H1 (cell line): ENCODE measurements at regions not wholly inside any gene's neighbourhood (a gene's known extent, or its start where the extent isn't known, plus 50 kb on each side); places are given as distances from the start of the nearest gene placed in this dataset.
A peak's percentile ranks its signal among the peaks of the same experiment; 100 is the strongest.

Experiments
- CTCF ChIA-PET: fragments of 300-600 bp; sonication (Branson Sonifier 250); formaldehyde crosslinking; loops from one replicate; lab custom pipeline; 2021; ENCODE audit not compliant: partially characterized antibody; lab: Charles Lee
- POLR2A ChIA-PET: fragments of 300-600 bp; sonication (Branson Sonifier 250); formaldehyde crosslinking; loops from one replicate; lab custom pipeline; 2021; ENCODE audit warnings: inconsistent platforms; ENCODE audit not compliant: partially characterized antibody; lab: Charles Lee
- DNase-seq, 2 experiments: peaks; one replicate each; pipeline versions ENCODE4 v3.0.0 to v3.0.0-alpha.2; 2010 to 2022; ENCODE audit warnings: low spot score in 2 of 2, low read depth in 1 of 2, mixed read lengths in 1 of 2
- FAIRE-seq: peaks from 2 replicates; lab custom pipeline; 2011; peaks lifted over from hg19 to GRCh38; lab: Jason Lieb, UNC
- H2AFZ ChIP-seq: 2 replicates; pipeline ENCODE4 v1.8.1; 2012; ENCODE audit warnings: low read length, inconsistent platforms
- H2AK5ac ChIP-seq: 2 replicates; pipeline ENCODE4 v1.6.1; 2013; ENCODE audit warnings: low read depth, low read length
- H2BK120ac ChIP-seq: replicated peaks from 2 replicates; pipeline ENCODE3; 2013; ENCODE audit warnings: low read depth, low read length, inconsistent platforms
- H2BK12ac ChIP-seq: 2 replicates; pipeline ENCODE4 v1.6.1; 2013; ENCODE audit warnings: low read depth, low read length
- H2BK15ac ChIP-seq: 2 replicates; pipeline ENCODE4 v1.6.1; 2013; ENCODE audit warnings: low read length
- H2BK20ac ChIP-seq: 2 replicates; pipeline ENCODE4 v1.6.1; 2013; ENCODE audit warnings: low read length
- H2BK5ac ChIP-seq: 2 replicates; pipeline ENCODE4 v1.6.1; 2013; ENCODE audit warnings: low read depth, low read length
- H3K14ac ChIP-seq: 2 replicates; pipeline ENCODE4 v1.6.1; 2013; ENCODE audit warnings: inconsistent platforms; ENCODE audit not compliant: insufficient read length
- H3K18ac ChIP-seq: 2 replicates; pipeline ENCODE4 v1.6.1; 2013; ENCODE audit warnings: low read length; ENCODE audit errors: extremely low read depth
- H3K23ac ChIP-seq: 2 replicates; pipeline ENCODE4 v1.6.1; 2013; ENCODE audit warnings: inconsistent platforms; ENCODE audit not compliant: insufficient read length
- H3K23me2 ChIP-seq: 2 replicates; pipeline ENCODE4 v1.6.1; 2013; ENCODE audit warnings: low read depth, low read length
- H3K27ac ChIP-seq: 2 replicates; pipeline ENCODE4 v1.6.1; 2011; ENCODE audit warnings: low read depth, low read length, inconsistent platforms
- H3K27me3 ChIP-seq, 4 experiments: replicated peaks in 1 of 4; 1 replicate in 1 of 4; 2 replicates in 3 of 4; pipeline versions ENCODE4 v1.6.1 to v1.8.1; 2011 to 2013; ENCODE audit warnings: low read length in 3 of 4, mild to moderate bottlenecking in 3 of 4, inconsistent platforms in 2 of 4, mixed read lengths in 2 of 4, moderate library complexity in 1 of 4; ENCODE audit not compliant: control insufficient read depth in 3 of 4, insufficient read depth in 3 of 4; ENCODE audit errors: extremely low read depth in 1 of 4
- H3K36me3 ChIP-seq, 4 experiments: 2 replicates each; pipeline versions ENCODE4 v1.6.1 to v1.8.1; 2011 to 2013; ENCODE audit warnings: mild to moderate bottlenecking in 4 of 4, low read length in 3 of 4, moderate library complexity in 2 of 4, control low read depth in 1 of 4, inconsistent platforms in 1 of 4; ENCODE audit not compliant: insufficient read depth in 4 of 4, control insufficient read depth in 2 of 4
- H3K4ac ChIP-seq: replicated peaks from 2 replicates; pipeline ENCODE3; 2013; ENCODE audit warnings: low read length, low read depth, mixed read lengths, inconsistent platforms; ENCODE audit not compliant: insufficient read length
- H3K4me1 ChIP-seq, 4 experiments: replicated peaks in 1 of 4; 1 replicate in 1 of 4; 2 replicates in 3 of 4; pipeline versions ENCODE4 v1.6.1 to v1.8.1; 2011 to 2013; ENCODE audit warnings: low read length in 3 of 4, inconsistent platforms in 2 of 4, mixed read lengths in 1 of 4; ENCODE audit not compliant: insufficient read depth in 4 of 4, control insufficient read depth in 3 of 4
- H3K4me2 ChIP-seq, 2 experiments: 2 replicates each; pipeline versions ENCODE4 v1.6.1 to v1.8.1; 2011 to 2013; ENCODE audit warnings: low read depth in 2 of 2, low read length in 2 of 2, control low read depth in 1 of 2, inconsistent platforms in 1 of 2, mild to moderate bottlenecking in 1 of 2; ENCODE audit not compliant: insufficient read depth in 1 of 2
- H3K4me3 ChIP-seq, 4 experiments: fragments of 200-600, 300-600 bp in 1 of 4; sonication (generic), shearing (Covaris generic), sonication (Bioruptor Twin) in 1 of 4; 2 replicates each; pipeline versions ENCODE4 v1.5.1 to v1.8.1; 2011 to 2016; ENCODE audit warnings: low read length in 4 of 4, low read depth in 3 of 4, control low read depth in 2 of 4, inconsistent platforms in 2 of 4, mild to moderate bottlenecking in 2 of 4, mixed read lengths in 1 of 4, moderate library complexity in 1 of 4; ENCODE audit not compliant: insufficient read depth in 2 of 4; ENCODE audit errors: extremely low read depth in 1 of 4
- H3K56ac ChIP-seq: replicated peaks from 2 replicates; pipeline ENCODE3; 2013; ENCODE audit warnings: low read depth, mild to moderate bottlenecking, mixed read lengths, low read length, inconsistent platforms; ENCODE audit not compliant: insufficient read length
- H3K79me1 ChIP-seq: 2 replicates; pipeline ENCODE4 v1.6.1; 2013; ENCODE audit warnings: low read depth, low read length, control low read depth
- H3K79me2 ChIP-seq, 2 experiments: 2 replicates each; pipeline versions ENCODE4 v1.6.1 to v1.8.1; 2012 to 2013; ENCODE audit warnings: low read length in 2 of 2, mild to moderate bottlenecking in 2 of 2, inconsistent platforms in 1 of 2; ENCODE audit not compliant: insufficient read depth in 2 of 2, control insufficient read depth in 1 of 2
- H3K9ac ChIP-seq, 4 experiments: replicated peaks in 1 of 4; 1 replicate in 1 of 4; 2 replicates in 3 of 4; pipeline versions ENCODE4 v1.6.1 to v1.8.1; 2011 to 2013; ENCODE audit warnings: low read depth in 3 of 4, low read length in 3 of 4, control low read depth in 2 of 4, mild to moderate bottlenecking in 2 of 4, moderate library complexity in 2 of 4, inconsistent platforms in 1 of 4; ENCODE audit errors: extremely low read depth in 1 of 4
- H3K9me3 ChIP-seq, 2 experiments: 2 replicates each; pipeline versions ENCODE4 v1.6.1 to v1.8.1; 2012 to 2013; ENCODE audit warnings: mild to moderate bottlenecking in 2 of 2, moderate library complexity in 2 of 2, control low read depth in 1 of 2, inconsistent platforms in 1 of 2, low read depth in 1 of 2, low read length in 1 of 2, mixed read lengths in 1 of 2; ENCODE audit not compliant: insufficient read depth in 2 of 2
- H4K20me1 ChIP-seq, 2 experiments: replicated peaks in 1 of 2; 2 replicates each; pipeline versions ENCODE3 to v1.8.1; 2011 to 2013; ENCODE audit warnings: inconsistent platforms in 2 of 2, low read length in 2 of 2, mild to moderate bottlenecking in 1 of 2; ENCODE audit not compliant: insufficient read depth in 2 of 2, control insufficient read depth in 1 of 2
- H4K5ac ChIP-seq: 2 replicates; pipeline ENCODE4 v1.6.1; 2013; ENCODE audit warnings: low read length, low read depth, mixed read lengths, inconsistent platforms; ENCODE audit not compliant: insufficient read length
- H4K8ac ChIP-seq: 2 replicates; pipeline ENCODE4 v1.8.0; 2013; ENCODE audit warnings: mild to moderate bottlenecking, moderate library complexity, low read length, inconsistent platforms; ENCODE audit not compliant: insufficient read depth; ENCODE audit errors: extremely low read depth
- H4K91ac ChIP-seq: replicated peaks from 2 replicates; pipeline ENCODE3; 2013; ENCODE audit warnings: low read length, mixed read lengths, inconsistent platforms; ENCODE audit not compliant: insufficient read length
- CBX8 ChIP-seq: fragments of 300-800, 300-1000 bp; sonication (generic); IDR thresholded peaks from 2 replicates; pipeline ENCODE4 v1.7.1; 2016; ENCODE audit warnings: low read depth, low read length, borderline replicate concordance
- EGR1 ChIP-seq: IDR thresholded peaks from 2 replicates; pipeline ENCODE4 v1.6.1; 2011; ENCODE audit warnings: low read depth, low read length, borderline replicate concordance
- GABPA ChIP-seq: IDR thresholded peaks from 2 replicates; pipeline ENCODE4 v1.6.1; 2011; ENCODE audit warnings: mild to moderate bottlenecking, low read length, moderate library complexity, borderline replicate concordance; ENCODE audit not compliant: insufficient read depth
- KDM1A ChIP-seq: fragments of 200-600, 300-600 bp; sonication (generic); IDR thresholded peaks from 2 replicates; pipeline ENCODE4 v1.7.1; 2016; ENCODE audit warnings: mild to moderate bottlenecking, low read length, borderline replicate concordance
- MAFK ChIP-seq: IDR thresholded peaks from 2 replicates; pipeline ENCODE4 v1.6.1; 2012; ENCODE audit warnings: low read depth, mild to moderate bottlenecking, improper control_type of control experiment, low read length
- POU5F1 ChIP-seq: IDR thresholded peaks from 2 replicates; pipeline ENCODE4 v1.6.1; 2011; ENCODE audit warnings: low read depth, mild to moderate bottlenecking, low read length, moderate library complexity
- RNF2 ChIP-seq: fragments of 200-900, 300-1000 bp; sonication (generic); IDR thresholded peaks from 2 replicates; pipeline ENCODE4 v1.7.1; 2016; ENCODE audit warnings: borderline replicate concordance, low read depth, mild to moderate bottlenecking, antibody characterized with exemption, low read length; ENCODE audit not compliant: poor library complexity, severe bottlenecking; ENCODE audit errors: missing control alignments
- SIRT6 ChIP-seq: IDR thresholded peaks from one replicate; pipeline ENCODE4 v1.7.1; 2012; ENCODE audit warnings: low read length, inconsistent platforms
- TBP ChIP-seq: IDR thresholded peaks from 2 replicates; pipeline ENCODE4 v1.6.1; 2011; ENCODE audit warnings: low read depth, low read length, improper control_type of control experiment
- WGBS, 2 experiments: shearing (Covaris generic) in 1 of 2; methylation state at CpG; one replicate each; pipeline versions ENCODE4 v1.1.6 to v1.1.7; 2013 to 2015; ENCODE audit warnings: low lambda C conversion rate in 2 of 2, mixed read lengths in 2 of 2, inconsistent platforms in 1 of 2, low coverage in 1 of 2, missing lambda C conversion rate in 1 of 2; ENCODE audit not compliant: insufficient replicate concordance in 2 of 2, insufficient coverage in 1 of 2, insufficient read length in 1 of 2; ENCODE audit errors: extremely low coverage in 1 of 2, missing lambda C conversion rate in 1 of 2; 5-methylcytosine and 5-hydroxymethylcytosine counted together
- TF ChIP-seq, protein P1 (sequence below): IDR thresholded peaks from 2 replicates; pipeline ENCODE4 v1.6.1; 2012; ENCODE audit warnings: low read length, inconsistent platforms

DNA sequence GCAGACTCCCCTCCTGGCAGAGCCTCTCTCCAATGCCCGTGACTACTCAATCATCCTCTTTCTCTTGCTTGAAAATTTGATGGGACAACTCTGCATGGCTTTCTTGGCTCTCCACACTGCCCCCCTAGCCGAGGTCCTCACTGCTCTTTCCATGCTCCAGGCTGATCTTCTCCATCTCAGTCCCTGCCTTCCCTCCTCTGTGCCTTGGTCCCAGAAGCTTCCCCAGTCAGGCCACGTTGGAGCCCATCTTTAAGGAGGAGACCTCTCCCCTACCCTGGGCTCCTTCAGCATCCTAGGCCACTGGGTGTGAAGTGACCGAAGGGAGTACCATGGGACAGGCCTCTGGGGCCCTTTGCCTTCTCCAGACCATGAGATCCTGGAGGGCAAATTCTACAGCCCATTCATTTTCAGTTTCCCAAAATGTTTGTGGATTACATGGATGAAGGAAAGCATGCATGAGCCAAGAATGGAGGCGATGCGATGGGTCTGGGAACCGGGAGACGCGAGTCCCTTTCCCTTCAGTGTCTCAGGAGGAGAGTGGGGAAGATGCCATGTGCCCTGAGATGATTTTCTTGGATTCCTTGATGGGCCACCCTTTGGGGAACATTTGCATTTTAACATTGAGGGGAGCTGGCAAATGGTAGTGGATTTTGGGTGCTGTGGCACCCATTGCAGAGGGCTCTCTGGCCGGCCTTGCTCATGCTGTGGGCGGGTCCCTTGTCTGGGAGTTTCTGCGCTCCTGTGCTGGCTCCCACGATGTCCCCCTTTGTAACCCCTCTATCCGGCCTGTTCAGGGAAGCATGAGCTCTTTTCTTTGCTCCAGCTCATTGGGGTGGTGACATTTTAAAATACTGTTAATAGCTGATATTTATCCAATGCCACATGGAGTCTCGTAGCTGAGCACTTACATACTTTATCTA is 376.6 kb downstream of the RPS24 start:
- Histone ChIP-seq H4K20me1 (no peaks in the 10 kb centered on the region), H3K27me3 (peaks cover 0 to 2% (median 0%) of the 10 kb centered on the region in 4 experiments; a peak in 1 of 7 replicates), H4K8ac (no peak overlapping the region), H2AFZ (no peak overlapping the region), H2BK15ac (peak overlapping the region; percentile 46; the same call in 1 of the 2 replicates), H3K27ac (no peak overlapping the region), H3K9ac (no peak overlapping the region), H3K18ac (no peak overlapping the region), H3K9me3 (no peaks in the 10 kb centered on the region), H4K5ac (no peak overlapping the region), H3K56ac (no peak overlapping the region), H2BK12ac (0 out of 2 replicates have a peak overlapping the region, but pooled peaks have one; percentile 13), H3K14ac (no peak overlapping the region), H2BK5ac (no peak overlapping the region), H2BK20ac (no peak overlapping the region), H3K4ac (no peak overlapping the region), H3K79me2 (no peaks in the 10 kb centered on the region), H3K36me3 (no peaks in the 10 kb centered on the region), H3K4me3 (no peak overlapping the region), H3K79me1 (no peaks in the 10 kb centered on the region), H2BK120ac (no peak overlapping the region), H3K23me2 (peaks cover 4% of the 10 kb centered on the region; the same call in 1 of the 2 replicates), H3K23ac (no peak overlapping the region), H3K4me1 (peaks cover 6 to 13% (median 10%) of the 10 kb centered on the region in 4 experiments; a peak in 6 of 7 replicates), H4K91ac (no peak overlapping the region), H3K4me2 (no peak overlapping the region), H2AK5ac (no peak overlapping the region)
- ChIA-PET CTCF (interaction anchor here (0.6 to 1.9 kb wide), 7 partner anchors 9 to 150 kb away, joined by 3 to 7 read pairs (median 3); no protein-coding TSS in a partner anchor), POLR2A (no interaction called here)
- 96% methylated on average over 15 of the region's 15 CpGs; no CpG with 5 or more reads in 1 of the 2 experiments for WGBS, 2 experiments
- no peak for DNase-seq
- no peak for FAIRE-seq
- TF ChIP-seq MAFK (no peak), EGR1 (no peak), CBX8 (no peak), POU5F1 (no peak), SIRT6 (no peak), GABPA (no peak), TBP (no peak), RNF2 (no peak), KDM1A (no peak)
- TF ChIP-seq, protein P1, sequence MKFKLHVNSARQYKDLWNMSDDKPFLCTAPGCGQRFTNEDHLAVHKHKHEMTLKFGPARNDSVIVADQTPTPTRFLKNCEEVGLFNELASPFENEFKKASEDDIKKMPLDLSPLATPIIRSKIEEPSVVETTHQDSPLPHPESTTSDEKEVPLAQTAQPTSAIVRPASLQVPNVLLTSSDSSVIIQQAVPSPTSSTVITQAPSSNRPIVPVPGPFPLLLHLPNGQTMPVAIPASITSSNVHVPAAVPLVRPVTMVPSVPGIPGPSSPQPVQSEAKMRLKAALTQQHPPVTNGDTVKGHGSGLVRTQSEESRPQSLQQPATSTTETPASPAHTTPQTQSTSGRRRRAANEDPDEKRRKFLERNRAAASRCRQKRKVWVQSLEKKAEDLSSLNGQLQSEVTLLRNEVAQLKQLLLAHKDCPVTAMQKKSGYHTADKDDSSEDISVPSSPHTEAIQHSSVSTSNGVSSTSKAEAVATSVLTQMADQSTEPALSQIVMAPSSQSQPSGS, result no peak
